Activated effector memory CD4-positive, alpha-beta T cell treated with anti-CD3 and anti-CD28 coated beads, Interleukin-2, amount 50 U/mL, for 16 hours (primary cell): ENCODE measurements at regions not wholly inside any gene's neighbourhood (a gene's known extent, or its start where the extent isn't known, plus 50 kb on each side); places are given as distances from the start of the nearest gene placed in this dataset.

ENCODE experiments used
- DNase-seq: peaks from one replicate; pipeline ENCODE4 v3.0.0-alpha.2; 2020

DNA sequence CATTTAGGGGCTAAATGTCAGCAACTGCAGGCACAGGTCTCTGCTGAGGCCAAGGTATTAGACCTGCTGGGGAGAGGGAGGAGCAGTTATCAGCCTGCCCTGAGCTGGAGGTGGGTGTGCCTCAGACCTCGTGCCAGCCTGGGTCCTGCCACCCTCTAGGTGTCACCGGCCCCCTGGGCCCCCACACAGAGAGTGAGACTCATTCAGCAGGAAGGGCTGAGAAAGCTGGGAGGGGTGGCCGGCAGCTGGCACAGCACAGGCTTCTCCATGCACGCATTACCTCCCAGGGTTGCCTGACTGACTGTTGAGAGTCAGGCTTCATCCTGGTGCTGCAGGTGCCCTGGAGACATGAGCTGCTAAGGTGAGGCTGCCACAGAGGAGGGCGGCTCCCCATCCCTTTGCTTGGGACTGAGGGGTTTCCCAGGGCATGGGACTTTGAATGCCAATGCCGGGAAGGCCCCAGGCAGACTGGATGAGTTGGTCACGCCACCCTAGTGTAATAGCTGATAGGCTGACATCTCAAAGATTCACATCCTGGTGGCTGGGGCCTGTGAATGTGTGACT, 75.3 kb upstream of the C14orf180 start:
- no peak for DNase-seq

GRCh38 chr14:104505085-104506074, 74.2 kb upstream of the C14orf180 start:
- no peak for DNase-seq

GRCh38 chr14:104506461-104507253, 72.9 kb upstream of the C14orf180 start:
- no peak for DNase-seq

DNA sequence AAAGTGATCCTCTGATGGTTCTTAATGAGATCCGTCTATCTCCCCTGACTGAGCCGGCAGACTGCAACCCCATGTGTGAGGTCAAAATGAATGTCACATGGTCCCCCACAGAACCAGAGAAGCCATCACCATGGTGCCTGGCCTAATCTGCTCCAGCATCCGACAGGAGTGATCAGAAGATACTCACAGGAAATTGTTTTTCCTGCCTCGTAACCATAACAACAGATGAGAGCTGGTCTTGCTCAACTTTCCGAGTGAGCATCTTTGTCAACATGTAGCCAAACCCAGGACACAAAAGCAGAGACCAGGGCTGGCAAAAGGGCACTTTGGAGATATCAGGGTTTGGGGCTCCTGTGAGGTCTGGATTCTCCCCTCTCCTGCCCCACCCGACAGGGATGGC, 72.1 kb upstream of the C14orf180 start:
- no peak for DNase-seq

DNA sequence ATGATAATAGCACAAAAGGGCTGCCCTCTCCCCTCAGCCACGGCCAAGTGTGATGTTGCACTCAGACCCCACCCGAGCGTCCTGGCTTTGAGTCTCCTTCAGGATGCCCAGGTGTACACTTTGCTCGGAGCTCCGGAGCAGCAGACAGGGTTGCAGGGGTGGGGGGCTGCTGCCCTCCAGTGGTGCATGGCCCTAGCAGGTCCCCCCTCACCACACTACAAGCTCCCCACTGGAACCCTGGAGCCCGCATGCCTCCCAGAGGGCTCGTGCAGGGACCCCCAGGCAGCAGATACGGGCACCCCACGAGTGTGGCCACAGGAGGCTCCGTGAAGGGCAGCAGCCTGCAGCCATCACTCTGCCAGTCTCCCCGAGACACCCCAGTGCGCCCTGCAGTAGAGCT, 69.9 kb upstream of the C14orf180 start:
- no peak for DNase-seq

DNA sequence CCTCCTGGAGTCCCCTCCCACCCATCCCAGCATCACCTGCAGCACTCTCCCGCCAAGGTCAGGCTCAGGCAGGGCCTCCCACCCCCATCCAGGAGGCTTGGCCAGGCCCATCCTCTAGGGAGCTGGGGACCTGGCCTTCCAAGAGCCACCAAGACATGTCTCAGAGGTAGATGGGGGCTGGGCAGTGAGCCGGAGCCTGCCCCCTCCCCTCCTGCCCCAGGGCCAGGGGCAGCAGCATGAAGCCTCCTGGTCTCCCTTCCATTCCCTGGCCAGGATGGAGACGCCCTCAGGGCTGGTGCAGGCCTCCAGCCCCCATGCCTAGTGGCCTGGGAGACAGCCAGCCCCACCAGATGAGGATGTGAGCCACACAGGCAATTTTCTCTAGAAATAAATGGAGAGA, 69.3 kb upstream of the C14orf180 start:
- no peak for DNase-seq

- DNase-seq: no peak
Measured at GRCh38 chr14:104510794-104511611, 68.6 kb upstream of the C14orf180 start.

DNA sequence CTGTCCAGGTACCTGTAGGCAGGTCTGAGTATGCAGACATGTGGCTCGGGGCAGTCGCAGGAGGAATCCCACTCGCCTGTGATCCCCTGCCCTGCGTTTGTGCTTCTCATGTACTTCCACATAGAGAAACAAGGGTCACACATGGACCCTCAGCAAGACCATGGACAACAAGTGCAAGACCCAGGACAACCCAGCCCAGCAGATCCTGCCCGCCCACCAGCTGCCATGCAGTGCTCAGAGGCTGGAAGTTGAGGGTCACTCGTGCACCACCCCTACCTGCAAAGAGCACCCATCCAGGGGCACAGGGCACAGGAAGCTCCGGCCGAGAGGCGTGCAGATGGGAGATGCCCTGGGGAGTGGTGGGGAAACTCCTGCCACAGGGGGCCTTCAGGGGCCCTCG, 67.5 kb upstream of the C14orf180 start:
- no peak for DNase-seq

- no peak for DNase-seq
Measured at GRCh38 chr14:104512771-104513640, 66.6 kb upstream of the C14orf180 start.

DNA sequence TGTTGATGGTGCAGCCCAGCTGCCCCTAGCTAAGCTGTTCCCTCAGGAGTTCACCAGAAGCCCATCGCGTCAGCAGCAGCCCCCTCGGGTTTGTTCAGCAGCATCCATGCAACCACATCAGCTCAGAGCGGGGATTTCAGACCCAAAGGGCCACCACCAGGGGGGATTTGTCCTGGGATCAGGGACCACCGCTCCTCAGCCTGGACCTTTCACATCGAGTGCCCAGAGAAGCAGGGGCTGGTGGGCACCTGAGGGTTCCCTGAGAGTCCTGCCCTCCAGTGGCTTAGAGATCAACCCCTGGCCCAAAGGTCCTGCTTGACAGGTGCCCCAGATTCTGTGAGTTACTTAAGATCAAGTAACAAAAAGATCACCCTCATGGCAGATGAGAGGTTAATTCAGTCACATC, 65.9 kb upstream of the C14orf180 start:
- DNase-seq: no peak

DNA sequence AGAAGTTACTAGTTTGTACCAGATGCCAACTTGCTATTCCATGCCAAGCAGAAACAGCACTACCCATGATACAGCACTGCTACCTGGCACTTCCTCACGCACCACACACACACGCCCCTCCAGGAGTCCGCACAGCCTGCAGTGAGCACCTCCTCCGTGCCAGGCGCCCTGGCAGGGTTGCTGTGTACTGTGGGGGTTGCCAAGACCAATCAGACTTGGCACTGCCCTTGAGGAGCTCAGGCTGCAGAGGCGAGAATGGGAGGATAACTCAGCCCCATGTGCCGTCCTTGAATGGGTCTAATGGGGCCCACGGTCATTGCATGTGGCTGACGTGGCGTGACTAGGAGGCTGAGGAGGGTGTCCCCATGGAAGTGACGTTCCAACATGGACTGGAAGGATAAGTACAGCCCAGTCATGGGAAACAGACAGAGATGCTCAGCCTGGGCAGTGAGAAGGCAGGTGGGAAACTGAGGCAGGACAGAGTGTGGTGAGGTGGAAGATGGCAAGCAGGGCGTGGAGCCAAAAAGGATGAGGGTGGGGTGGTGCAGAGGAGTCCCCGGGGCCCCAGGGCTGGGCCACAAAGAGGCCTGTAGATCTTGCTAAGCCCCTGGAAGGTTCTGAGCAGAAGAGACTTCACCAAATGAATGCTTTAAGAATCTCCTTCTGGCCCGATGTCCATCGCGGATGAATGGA, 65.3 kb upstream of the C14orf180 start:
- no peak for DNase-seq

DNA sequence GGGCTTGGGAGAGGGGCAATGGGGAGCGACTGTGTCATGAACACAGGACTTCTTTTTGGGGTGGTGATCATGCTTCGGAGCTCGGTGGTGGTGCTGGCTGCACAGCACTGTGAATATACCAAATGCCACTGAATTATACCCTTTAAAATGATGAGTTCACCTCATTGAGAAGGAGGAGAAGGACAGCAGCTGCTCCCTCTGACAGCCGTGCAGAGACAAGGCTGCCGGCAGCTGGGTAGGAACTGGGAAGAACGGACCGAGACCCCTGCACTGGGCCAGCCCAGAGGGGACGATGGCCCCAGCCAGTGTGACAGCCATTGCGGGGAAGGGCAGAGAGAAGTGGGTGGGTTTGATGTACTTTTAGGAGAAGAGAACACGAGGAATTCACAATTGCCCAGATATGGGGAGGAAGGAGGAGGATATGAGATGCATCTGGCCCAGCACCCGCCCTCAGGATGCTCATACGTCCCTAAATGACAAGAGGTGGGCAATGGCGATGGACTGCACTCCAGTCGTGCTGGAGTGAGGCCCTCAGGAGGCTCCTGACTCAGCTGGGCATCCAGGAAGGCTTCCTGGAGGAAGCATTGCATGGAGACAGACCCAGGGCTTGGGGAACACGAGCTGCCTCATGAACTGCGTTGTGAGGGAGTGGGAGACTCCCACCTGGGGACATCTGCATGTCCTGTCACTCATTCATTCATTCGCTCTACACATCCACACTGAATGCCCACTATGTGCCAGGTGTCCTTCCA, 64.3 kb upstream of the C14orf180 start:
- DNase-seq: no peak

DNA sequence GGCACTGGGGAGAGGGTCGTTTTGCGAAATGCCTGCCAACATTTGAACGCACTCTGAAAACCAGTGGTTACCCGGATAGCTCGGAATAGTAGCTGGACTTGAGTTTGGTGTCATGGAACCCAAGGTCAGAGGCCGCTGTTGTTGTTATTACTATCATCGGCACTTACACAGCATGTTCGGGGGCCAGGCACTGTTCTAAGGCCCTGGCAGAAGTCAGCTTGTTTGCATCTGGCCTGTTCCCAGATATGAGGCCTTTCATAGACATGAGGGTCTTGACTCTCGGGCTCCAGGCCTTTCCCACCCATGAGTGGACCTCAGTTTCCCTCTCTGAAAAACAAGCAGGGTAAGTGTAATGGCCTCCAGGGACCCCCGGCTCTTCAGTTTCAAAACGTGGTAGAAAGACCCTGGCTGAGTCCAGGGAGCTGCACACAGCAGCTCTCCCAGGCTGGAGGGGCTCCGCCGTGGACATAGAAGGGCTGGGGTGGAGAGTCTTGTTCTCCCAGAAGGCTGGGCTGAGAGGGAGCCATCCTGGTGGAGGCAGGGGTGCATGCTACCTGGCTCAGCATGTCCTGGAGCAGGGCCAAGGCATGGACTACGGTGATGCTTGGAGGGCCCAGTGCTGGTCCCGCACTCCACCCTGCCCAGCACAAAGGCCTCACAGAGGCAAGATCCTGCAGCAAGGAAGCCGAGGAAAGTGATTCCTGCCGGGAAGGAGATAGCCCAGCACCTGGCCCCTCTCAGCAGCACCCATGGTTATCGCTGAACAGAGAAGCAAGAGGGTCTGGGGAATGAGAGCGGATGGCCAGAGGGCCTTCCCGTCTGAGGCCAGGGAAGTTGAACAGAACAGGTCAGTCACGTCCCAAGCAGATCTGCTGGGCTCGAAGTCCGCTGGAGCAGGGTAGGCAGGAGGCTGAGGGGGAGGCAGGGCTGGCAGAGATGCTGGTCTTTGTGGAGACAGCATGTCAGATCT, 63.5 kb upstream of the C14orf180 start:
- DNase-seq: no peak

DNA sequence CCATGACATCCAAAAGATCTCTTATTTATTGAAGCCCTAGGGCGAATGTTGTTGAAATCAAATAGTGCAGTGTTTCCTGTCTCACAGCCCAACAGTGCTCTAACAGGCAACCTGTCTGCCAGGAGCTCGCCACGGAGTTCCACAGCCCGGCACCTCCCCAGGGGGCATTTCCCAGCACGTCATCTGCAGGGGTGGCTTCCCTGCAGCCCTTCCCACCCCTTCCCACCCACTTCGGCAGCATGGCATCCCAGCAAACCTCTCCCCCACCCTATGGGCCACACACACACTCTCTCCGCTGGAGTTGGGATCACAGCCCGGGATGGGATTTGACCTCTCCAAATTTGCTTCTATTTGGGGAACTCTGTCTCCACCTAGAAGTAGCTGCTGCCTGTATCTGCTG, 62.7 kb upstream of the C14orf180 start:
- DNase-seq: no peak

GRCh38 chr14:104517426-104517825, 62.1 kb upstream of the C14orf180 start:
- no peak for DNase-seq

DNA sequence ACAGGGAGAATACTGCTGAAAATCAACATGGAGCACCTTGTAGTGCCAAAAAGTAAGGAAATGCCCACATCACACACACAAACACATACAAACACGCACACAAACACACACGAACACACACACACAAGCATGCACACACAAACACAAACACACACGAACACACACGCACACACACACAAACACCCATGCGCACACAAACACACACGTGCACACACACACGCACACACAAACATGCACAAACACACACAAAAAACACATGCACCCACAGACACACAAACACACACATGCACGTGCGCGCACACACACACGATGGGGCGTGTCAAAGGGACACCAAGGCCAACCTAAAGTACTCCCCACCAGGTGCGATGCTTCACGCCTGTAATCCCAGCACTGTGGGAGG, 61.7 kb upstream of the C14orf180 start:
- no peak for DNase-seq

- no peak for DNase-seq
Measured at GRCh38 chr14:104518659-104519350, 60.8 kb upstream of the C14orf180 start.

DNA sequence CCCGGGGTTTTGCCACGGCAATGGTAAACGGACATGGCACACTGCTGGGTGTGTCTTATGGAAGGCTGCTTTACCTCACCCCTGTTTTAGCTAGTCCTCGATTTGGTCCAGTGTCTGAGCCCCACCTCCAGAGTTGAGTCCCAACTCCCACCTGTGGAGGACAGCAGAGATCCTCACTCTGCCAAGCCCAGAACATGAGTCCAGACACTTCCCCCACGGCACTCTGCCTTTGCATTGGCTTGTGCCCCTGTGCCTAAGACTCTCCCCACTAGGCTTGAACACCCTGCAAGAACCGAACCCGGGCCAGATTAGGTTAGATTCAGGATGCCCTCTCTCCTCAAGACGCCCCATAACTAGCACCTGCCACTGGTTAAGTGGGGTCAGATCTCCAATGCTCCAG, 59.8 kb upstream of the C14orf180 start:
- no peak for DNase-seq
